Thyroid gland (tissue), 4 donors: ENCODE measurements at regions not wholly inside any gene's neighbourhood (a gene's known extent, or its start where the extent isn't known, plus 50 kb on each side); places are given as distances from the start of the nearest gene placed in this dataset.

ENCODE experiments used
- DNase-seq, 2 donors: peaks; one replicate each; pipeline ENCODE4 v3.0.0-alpha.2; 2019
- H3K27ac ChIP-seq, 3 donors: fragments of 200-600 bp; sonication (generic); 1 replicate in 2 of 3; 2 replicates in 1 of 3; pipeline ENCODE4 v1.5.1; 2016 to 2019; ENCODE audit warnings: mild to moderate bottlenecking in 1 of 3, moderate library complexity in 1 of 3
- H3K27me3 ChIP-seq: fragments of 200-600 bp; sonication (generic); one replicate; pipeline ENCODE4 v1.5.1; 2019
- H3K36me3 ChIP-seq, 2 donors: fragments of 200-600 bp; sonication (generic); one replicate each; pipeline ENCODE4 v1.5.1; 2016 to 2019
- H3K4me1 ChIP-seq, 2 donors: fragments of 200-600 bp; sonication (generic); one replicate each; pipeline ENCODE4 v1.5.1; 2017 to 2019
- H3K4me3 ChIP-seq, 3 donors: fragments of 200-600 bp; sonication (generic); replicated peaks in 1 of 3; 1 replicate in 2 of 3; 2 replicates in 1 of 3; pipeline ENCODE4 v1.5.1; 2016; ENCODE audit warnings: mild to moderate bottlenecking in 1 of 3
- H3K9me3 ChIP-seq: fragments of 200-600 bp; sonication (generic); one replicate; pipeline ENCODE4 v1.5.1; 2017
- CTCF ChIP-seq, 6 experiments: fragments of 200-600 bp in 3 of 6; fragments of 450-650 bp in 3 of 6; sonication (generic) in 3 of 6; IDR thresholded peaks; one replicate each; pipeline ENCODE4 v1.5.1; 2016 to 2019; ENCODE audit warnings: antibody characterized with exemption in 6 of 6, mild to moderate bottlenecking in 2 of 6, inconsistent platforms in 1 of 6, moderate library complexity in 1 of 6
- POLR2A ChIP-seq, 2 donors: fragments of 450-650 bp; IDR thresholded peaks; one replicate each; pipeline ENCODE4 v1.6.1; 2017; ENCODE audit warnings: antibody characterized with exemption in 2 of 2, mild to moderate bottlenecking in 2 of 2, moderate library complexity in 1 of 2
- WGBS, 2 donors: methylation state at CpG; one replicate each; pipeline ENCODE4 v1.1.5; 2017; 5-methylcytosine and 5-hydroxymethylcytosine counted together
- intact Hi-C: fragments of 100-400 bp; cut with DNase I; formaldehyde crosslinking; loops from one replicate; pipeline ENCODE4 v1.15.1; 2023

GRCh38 chr18:59041819-59042815, 97.6 kb upstream of the SEC11C start:
- intact Hi-C loops = no loop called here
- 58 to 67% methylated on average over 10 of the region's 10 CpGs for WGBS, 2 donors
- TF ChIP-seq POLR2A (IDR thresholded peaks at IDR 0.05) (no peak), CTCF (IDR thresholded peaks at IDR 0.05) (no peak)

DNA sequence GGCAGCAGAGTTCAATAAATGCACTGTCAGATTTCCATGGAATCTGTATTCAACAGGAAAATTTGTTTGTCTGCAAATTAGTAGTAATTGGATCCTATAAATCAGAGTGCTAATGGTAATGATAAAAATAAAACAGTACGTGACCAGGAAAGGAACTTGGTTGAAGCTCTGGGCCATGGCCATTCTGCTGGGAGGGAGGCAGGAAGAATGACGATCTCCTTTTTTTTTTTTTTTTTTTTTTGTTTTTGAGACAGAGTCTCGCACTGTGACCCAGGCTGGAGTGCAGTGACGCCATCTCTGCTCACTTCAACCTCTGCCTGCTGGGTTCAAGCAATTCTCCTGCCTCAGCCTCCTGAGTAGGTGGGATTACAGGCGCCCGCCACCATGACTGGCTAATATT, 94.8 kb upstream of the SEC11C start:
- DNase-seq = no peak
- no peak overlapping the region for H3K27ac ChIP-seq
- no peak for TF ChIP-seq CTCF (IDR thresholded peaks at IDR 0.05)
- no peak for TF ChIP-seq POLR2A (IDR thresholded peaks at IDR 0.05)
- WGBS, 2 donors = 78 to 85% methylated on average over 6 of the region's 6 CpGs
- peaks cover 0 to 9% of the 10 kb centered on the region in 2 donors for H3K4me1 ChIP-seq
- H3K36me3 ChIP-seq = no peaks in the 10 kb centered on the region
- H3K4me3 ChIP-seq = no peak overlapping the region
- H3K9me3 ChIP-seq = no peaks in the 10 kb centered on the region
- no peaks in the 10 kb centered on the region for H3K27me3 ChIP-seq
- intact Hi-C loops = no loop called here

More at GRCh38 chr18:59041819-59042815, 97.6 kb upstream of the SEC11C start:
- no peak overlapping the region for H3K4me3 ChIP-seq
- H3K27me3 ChIP-seq = no peaks in the 10 kb centered on the region
- no peaks in the 10 kb centered on the region for H3K9me3 ChIP-seq
- no peak overlapping the region for H3K27ac ChIP-seq
- H3K4me1 ChIP-seq = peaks cover 0 to 4% of the 10 kb centered on the region in 2 donors
- no peak for DNase-seq
- no peaks in the 10 kb centered on the region for H3K36me3 ChIP-seq

- whole genome bisulfite sequencing, 2 donors = 95 to 97% methylated on average over 2 of the region's 2 CpGs
- H3K27me3 ChIP-seq = no peaks in the 10 kb centered on the region
- intact Hi-C loops = no loop called here
Measured at GRCh38 chr18:59047321-59048047, 92.2 kb upstream of the SEC11C start.

DNA sequence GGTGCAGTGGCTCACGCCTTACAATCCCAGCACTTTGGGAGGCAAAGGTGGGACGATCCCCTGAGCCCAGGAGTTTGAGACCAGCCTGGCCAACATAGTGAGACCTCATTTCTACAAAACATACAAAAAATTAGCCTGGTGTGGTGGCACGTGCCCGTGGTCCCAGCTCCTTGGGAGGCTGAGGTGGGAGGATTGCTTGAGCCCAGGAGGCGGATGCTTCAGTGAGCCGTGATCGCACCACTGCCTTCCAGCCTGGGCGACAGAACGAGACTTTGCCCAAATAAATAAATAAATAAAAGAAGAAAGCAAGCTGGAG, 91.7 kb upstream of the SEC11C start:
- Histone ChIP-seq H3K4me3 (no peak overlapping the region), H3K27ac (no peak overlapping the region), H3K9me3 (no peaks in the 10 kb centered on the region), H3K4me1 (peaks cover 1 to 14% of the 10 kb centered on the region in 2 donors), H3K36me3 (no peaks in the 10 kb centered on the region), H3K27me3 (no peaks in the 10 kb centered on the region)
- intact Hi-C loops = no loop called here
- TF ChIP-seq POLR2A (IDR thresholded peaks at IDR 0.05) (no peak), CTCF (IDR thresholded peaks at IDR 0.05) (no peak)
- DNase-seq = no peak
- 85 to 88% methylated on average over 9 of the region's 9 CpGs for WGBS, 2 donors

More at GRCh38 chr18:59047321-59048047, 92.2 kb upstream of the SEC11C start:
- DNase-seq = no peak
- Histone ChIP-seq H3K9me3 (no peaks in the 10 kb centered on the region), H3K36me3 (no peaks in the 10 kb centered on the region), H3K27ac (no peak overlapping the region), H3K4me1 (peaks cover 0 to 11% of the 10 kb centered on the region in 2 donors), H3K4me3 (no peak overlapping the region)
- TF ChIP-seq POLR2A (IDR thresholded peaks at IDR 0.05) = no peak
- TF ChIP-seq CTCF (IDR thresholded peaks at IDR 0.05) = no peak

GRCh38 chr18:59048378-59048777, 91.3 kb upstream of the SEC11C start:
- peak; percentile 52 to 76 for DNase-seq
- H3K27me3 ChIP-seq = no peaks in the 10 kb centered on the region
- no peaks in the 10 kb centered on the region for H3K36me3 ChIP-seq
- H3K9me3 ChIP-seq = no peaks in the 10 kb centered on the region
- WGBS, 2 donors = 33 to 35% methylated on average over 7 of the region's 7 CpGs
- intact Hi-C loops = no loop called here
- peaks cover 5 to 17% of the 10 kb centered on the region in 2 donors for H3K4me1 ChIP-seq
- no peak overlapping the region for H3K4me3 ChIP-seq
- no peak for TF ChIP-seq POLR2A (IDR thresholded peaks at IDR 0.05)
- no peak for TF ChIP-seq CTCF (IDR thresholded peaks at IDR 0.05)
- H3K27ac ChIP-seq = no peak overlapping the region
